K562 (cell line): ENCODE measurements at regions not wholly inside any gene's neighbourhood (a gene's known extent, or its start where the extent isn't known, plus 50 kb on each side); places are given as distances from the start of the nearest gene placed in this dataset.

Source experiments
- CBFA2T3 ChIP-seq: fragments of 450-650 bp; IDR thresholded peaks from 2 replicates; pipeline ENCODE4 v1.6.1; 2017
- MCM7 ChIP-seq, 2 experiments: fragments of 450-650 bp; IDR thresholded peaks; 2 replicates each; pipeline ENCODE4 v1.6.1; 2016 to 2018
- NFE2L1 ChIP-seq: fragments of 450-650 bp; IDR thresholded peaks from 2 replicates; pipeline ENCODE4 v1.6.1; 2016; ENCODE audit warnings: missing genetic modification characterization, low read depth, mild to moderate bottlenecking, missing compliant biosample characterization, moderate library complexity, borderline replicate concordance
- PTRF ChIP-seq: fragments of 450-650 bp; IDR thresholded peaks from 2 replicates; pipeline ENCODE4 v1.6.1; 2016; ENCODE audit warnings: mild to moderate bottlenecking, missing genetic modification characterization, missing compliant biosample characterization
- SIRT6 ChIP-seq: IDR thresholded peaks from one replicate; pipeline ENCODE4 v1.6.1; 2012; ENCODE audit warnings: low read depth, mild to moderate bottlenecking, control low read depth, inconsistent platforms, low read length, moderate library complexity
- SREBF1 ChIP-seq: fragments of 150-350 bp; IDR thresholded peaks from 2 replicates; pipeline ENCODE4 v1.6.1; 2014; ENCODE audit warnings: antibody characterized with exemption, low read depth, low read length, borderline replicate concordance
- ZFP30 ChIP-seq: fragments of 250-450 bp; sonication (Bioruptor Pico); IDR thresholded peaks from 2 replicates; pipeline ENCODE4 v1.8.0; 2022; ENCODE audit warnings: moderate library complexity, mild to moderate bottlenecking, inconsistent platforms, borderline replicate concordance
- ZNF354B ChIP-seq: fragments of 250-450 bp; sonication (Bioruptor Pico); IDR thresholded peaks from 2 replicates; pipeline ENCODE4 v1.4.0; 2020
- ZNF384 ChIP-seq: IDR thresholded peaks from 2 replicates; pipeline ENCODE4 v1.6.1; 2012; ENCODE audit warnings: low read depth, low read length, improper control_type of control experiment
- TF ChIP-seq, protein P1 (sequence below), 2 experiments: IDR thresholded peaks; 2 replicates each; pipeline ENCODE4 v1.6.1; 2011; ENCODE audit warnings: borderline replicate concordance in 1 of 2, control low read depth in 1 of 2, low read depth in 1 of 2, low read length in 1 of 2, mild to moderate bottlenecking in 1 of 2, mixed read lengths in 1 of 2, moderate library complexity in 1 of 2; ENCODE audit not compliant: insufficient read depth in 1 of 2, insufficient read length in 1 of 2, poor library complexity in 1 of 2, severe bottlenecking in 1 of 2; ENCODE audit errors: extremely low read depth in 1 of 2
- TF ChIP-seq, protein P2 (sequence below): fragments of 450-650 bp; IDR thresholded peaks from 2 replicates; pipeline ENCODE4 v1.6.1; 2016; ENCODE audit warnings: borderline replicate concordance

DNA sequence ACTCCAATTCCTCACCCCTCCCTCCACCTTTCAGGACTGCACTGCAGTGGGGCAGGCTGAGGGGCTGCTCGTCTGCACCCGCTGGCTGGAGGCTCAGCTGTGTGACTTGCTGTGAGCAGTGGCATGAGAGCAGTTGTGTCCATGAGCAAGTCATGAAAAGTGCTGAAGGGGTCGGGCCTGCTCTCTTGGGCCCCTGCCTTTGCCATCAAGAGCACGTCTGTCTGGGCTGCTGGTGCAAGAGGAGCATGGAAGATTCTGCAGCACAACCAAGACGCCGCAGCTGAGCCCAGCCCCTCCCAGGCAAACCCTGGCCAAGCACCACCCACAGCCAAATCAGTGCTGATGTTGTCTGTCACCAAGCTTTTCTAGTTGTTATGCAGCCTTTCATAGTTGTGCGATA lies 284.3 kb downstream of the TCERG1L start (continued):
- TF ChIP-seq, protein P1, sequence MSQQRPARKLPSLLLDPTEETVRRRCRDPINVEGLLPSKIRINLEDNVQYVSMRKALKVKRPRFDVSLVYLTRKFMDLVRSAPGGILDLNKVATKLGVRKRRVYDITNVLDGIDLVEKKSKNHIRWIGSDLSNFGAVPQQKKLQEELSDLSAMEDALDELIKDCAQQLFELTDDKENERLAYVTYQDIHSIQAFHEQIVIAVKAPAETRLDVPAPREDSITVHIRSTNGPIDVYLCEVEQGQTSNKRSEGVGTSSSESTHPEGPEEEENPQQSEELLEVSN (IDR thresholded peaks at IDR 0.05; ENCODE audit: borderline replicate concordance in 1 of 2, extremely low read depth in 1 of 2, insufficient read depth in 1 of 2, insufficient read length in 1 of 2, low read depth in 1 of 2, low read length in 1 of 2, poor library complexity in 1 of 2, severe bottlenecking in 1 of 2), result no peak
- TF ChIP-seq ZNF354B (CRISPR knock-in tag) (no peak), SIRT6 (no peak), SREBF1 (no peak), PTRF (tag) (no peak), CBFA2T3 (no peak), MCM7 (IDR thresholded peaks at IDR 0.05) (no peak), NFE2L1 (no peak), ZNF384 (no peak), ZFP30 (CRISPR knock-in tag) (no peak)
- TF ChIP-seq, protein P2, sequence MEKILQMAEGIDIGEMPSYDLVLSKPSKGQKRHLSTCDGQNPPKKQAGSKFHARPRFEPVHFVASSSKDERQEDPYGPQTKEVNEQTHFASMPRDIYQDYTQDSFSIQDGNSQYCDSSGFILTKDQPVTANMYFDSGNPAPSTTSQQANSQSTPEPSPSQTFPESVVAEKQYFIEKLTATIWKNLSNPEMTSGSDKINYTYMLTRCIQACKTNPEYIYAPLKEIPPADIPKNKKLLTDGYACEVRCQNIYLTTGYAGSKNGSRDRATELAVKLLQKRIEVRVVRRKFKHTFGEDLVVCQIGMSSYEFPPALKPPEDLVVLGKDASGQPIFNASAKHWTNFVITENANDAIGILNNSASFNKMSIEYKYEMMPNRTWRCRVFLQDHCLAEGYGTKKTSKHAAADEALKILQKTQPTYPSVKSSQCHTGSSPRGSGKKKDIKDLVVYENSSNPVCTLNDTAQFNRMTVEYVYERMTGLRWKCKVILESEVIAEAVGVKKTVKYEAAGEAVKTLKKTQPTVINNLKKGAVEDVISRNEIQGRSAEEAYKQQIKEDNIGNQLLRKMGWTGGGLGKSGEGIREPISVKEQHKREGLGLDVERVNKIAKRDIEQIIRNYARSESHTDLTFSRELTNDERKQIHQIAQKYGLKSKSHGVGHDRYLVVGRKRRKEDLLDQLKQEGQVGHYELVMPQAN, result no peak
- TF ChIP-seq, all 486 proteins: peak for 0
